Renal cortex interstitium (tissue), 11 donors: ENCODE measurements at regions not wholly inside any gene's neighbourhood (a gene's known extent, or its start where the extent isn't known, plus 50 kb on each side); places are given as distances from the start of the nearest gene placed in this dataset.

Source experiments
- DNase-seq, 11 donors: peaks; one replicate each; pipeline ENCODE4 v3.0.0-alpha.2; 2013; ENCODE audit warnings: low read depth in 9 of 11, low spot score in 4 of 11; ENCODE audit errors: extremely low read depth in 1 of 11

GRCh38 chr3:168398371-168399025 is 302.8 kb upstream of the GOLIM4 start:
- DNase-seq, result no peak

- no peak for DNase-seq
Measured at GRCh38 chr3:168396861-168397260, 301.1 kb upstream of the GOLIM4 start.

GRCh38 chr3:168395551-168395950 is 299.8 kb upstream of the GOLIM4 start:
- no peak for DNase-seq

- no peak for DNase-seq
Measured at GRCh38 chr3:168394439-168394838, 298.7 kb upstream of the GOLIM4 start.

GRCh38 chr3:168386301-168386700 is 290.6 kb upstream of the GOLIM4 start:
- DNase-seq, result no peak

GRCh38 chr3:168384990-168385389 is 289.3 kb upstream of the GOLIM4 start:
- no peak for DNase-seq

GRCh38 chr3:168383573-168383972 is 287.8 kb upstream of the GOLIM4 start:
- DNase-seq, result no peak

- DNase-seq, result no peak
Measured at GRCh38 chr3:168371846-168372245, 276.1 kb upstream of the GOLIM4 start.

GRCh38 chr3:168364967-168365366 is 269.2 kb upstream of the GOLIM4 start:
- no peak for DNase-seq

- DNase-seq, result no peak
Measured at GRCh38 chr3:168362661-168363247, 267.0 kb upstream of the GOLIM4 start.

- DNase-seq, result no peak
Measured at GRCh38 chr3:168362156-168362555, 266.4 kb upstream of the GOLIM4 start.

- no peak for DNase-seq
Measured at GRCh38 chr3:168360993-168361392, 265.3 kb upstream of the GOLIM4 start.

GRCh38 chr3:168342946-168343850 is 247.5 kb upstream of the GOLIM4 start:
- DNase-seq, result no peak

GRCh38 chr3:168341956-168342936 is 246.5 kb upstream of the GOLIM4 start:
- no peak for DNase-seq

GRCh38 chr3:168341192-168341815 is 245.6 kb upstream of the GOLIM4 start:
- no peak for DNase-seq

GRCh38 chr3:168338161-168338560 is 242.4 kb upstream of the GOLIM4 start:
- DNase-seq, result no peak

- DNase-seq, result no peak
Measured at GRCh38 chr3:168336276-168336675, 240.6 kb upstream of the GOLIM4 start.

GRCh38 chr3:168333410-168333935 is 237.7 kb upstream of the GOLIM4 start:
- no peak for DNase-seq
